K562 (cell line): ENCODE measurements at regions not wholly inside any gene's neighbourhood (a gene's known extent, or its start where the extent isn't known, plus 50 kb on each side); places are given as distances from the start of the nearest gene placed in this dataset.

Source experiments
- DMBX1 ChIP-seq: fragments of 250-450 bp; sonication (Bioruptor Pico); IDR thresholded peaks from 2 replicates; pipeline ENCODE4 v1.8.0; 2022; ENCODE audit warnings: inconsistent platforms, mild to moderate bottlenecking, moderate library complexity, borderline replicate concordance
- FOSL1 ChIP-seq: fragments of 200-800 bp; sonication (Bioruptor generic); conservative IDR thresholded peaks from 2 replicates; pipeline ENCODE4 v1.6.1; 2016; ENCODE audit warnings: missing genetic modification characterization, missing compliant biosample characterization
- FOXJ3 ChIP-seq: sonication (generic); formaldehyde crosslinking; IDR thresholded peaks from 2 replicates; pipeline ENCODE4 v1.4.0; 2020; ENCODE audit warnings: mild to moderate bottlenecking, missing genetic modification reagents
- MAFK ChIP-seq: IDR thresholded peaks from 2 replicates; pipeline ENCODE4 v1.6.1; 2011; ENCODE audit warnings: low read length, improper control_type of control experiment
- MEF2A ChIP-seq: IDR thresholded peaks from 2 replicates; pipeline ENCODE4 v1.6.1; 2011; ENCODE audit warnings: low read depth, mild to moderate bottlenecking, low read length, moderate library complexity; ENCODE audit not compliant: control insufficient read depth
- NCOA4 ChIP-seq: fragments of 450-650 bp; IDR thresholded peaks from 2 replicates; pipeline ENCODE4 v1.6.1; 2018; ENCODE audit warnings: mild to moderate bottlenecking; ENCODE audit not compliant: partially characterized antibody
- NCOA6 ChIP-seq: fragments of 450-650 bp; IDR thresholded peaks from 2 replicates; pipeline ENCODE4 v1.6.1; 2017; ENCODE audit warnings: mild to moderate bottlenecking
- NR2C2 ChIP-seq, 2 experiments: fragments of 200-800 bp in 1 of 2; sonication (Bioruptor generic) in 1 of 2; sonication (generic) in 1 of 2; formaldehyde crosslinking in 1 of 2; IDR thresholded peaks; 2 replicates each; pipeline versions ENCODE4 v1.6.1 to v1.8.0; 2016 to 2022; ENCODE audit warnings: mild to moderate bottlenecking in 1 of 2, missing compliant biosample characterization in 1 of 2, missing genetic modification characterization in 1 of 2, missing genetic modification reagents in 1 of 2
- PTBP1 ChIP-seq: fragments of 200-400 bp; formaldehyde crosslinking; IDR thresholded peaks from 2 replicates; pipeline ENCODE4 v1.6.1; 2017; ENCODE audit warnings: low read depth, low read length
- RFX1 ChIP-seq: fragments of 450-650 bp; IDR thresholded peaks from 2 replicates; pipeline ENCODE4 v1.6.1; 2016; ENCODE audit warnings: mild to moderate bottlenecking, moderate library complexity
- SMAD4 ChIP-seq: fragments of 250-450 bp; sonication (Bioruptor Pico); conservative IDR thresholded peaks from 2 replicates; pipeline ENCODE4 v1.8.0; 2021; ENCODE audit warnings: inconsistent platforms, mild to moderate bottlenecking, moderate library complexity
- TBP ChIP-seq: optimal IDR thresholded peaks from 2 replicates; pipeline ENCODE3; 2011; ENCODE audit warnings: low read depth, low read length, improper control_type of control experiment
- ZNF140 ChIP-seq: fragments of 250-450 bp; sonication (Bioruptor Pico); IDR thresholded peaks from 2 replicates; pipeline ENCODE4 v1.8.0; 2021; ENCODE audit warnings: moderate library complexity, mild to moderate bottlenecking, inconsistent platforms
- ZNF175 ChIP-seq: fragments of 200-800 bp; sonication (Bioruptor generic); IDR thresholded peaks from 2 replicates; pipeline ENCODE4 v1.6.1; 2016; ENCODE audit warnings: low read depth, mild to moderate bottlenecking, missing genetic modification characterization, missing compliant biosample characterization
- ZNF589 ChIP-seq: fragments of 200-800 bp; sonication (Bioruptor generic); IDR thresholded peaks from 2 replicates; pipeline ENCODE4 v1.6.1; 2016; ENCODE audit warnings: low read depth, missing genetic modification characterization, missing compliant biosample characterization
- ZNF592 ChIP-seq: fragments of 450-650 bp; IDR thresholded peaks from 2 replicates; pipeline ENCODE4 v1.6.1; 2017; ENCODE audit warnings: antibody characterized with exemption, mild to moderate bottlenecking
- ZNF639 ChIP-seq, 2 experiments: fragments of 200-800 bp in 1 of 2; sonication (Bioruptor generic) in 1 of 2; sonication (generic) in 1 of 2; formaldehyde crosslinking in 1 of 2; IDR thresholded peaks in 1 of 2; conservative IDR thresholded peaks in 1 of 2; 2 replicates each; pipeline versions ENCODE4 v1.5.0 to v1.6.1; 2016 to 2020; ENCODE audit warnings: missing compliant biosample characterization in 1 of 2, missing genetic modification characterization in 1 of 2, missing genetic modification reagents in 1 of 2
- TF ChIP-seq, protein P1 (sequence below), 2 experiments: fragments of 450-650 bp in 1 of 2; sonication (generic) in 1 of 2; formaldehyde crosslinking in 1 of 2; IDR thresholded peaks in 1 of 2; conservative IDR thresholded peaks in 1 of 2; 2 replicates each; pipeline versions ENCODE4 v1.6.1 to v1.8.1; 2016 to 2023; ENCODE audit warnings: mild to moderate bottlenecking in 2 of 2, moderate library complexity in 2 of 2, inconsistent platforms in 1 of 2, missing genetic modification reagents in 1 of 2

GRCh38 chr7:130904031-130904757, 170.2 kb upstream of the KLF14 start (continued):
- TF ChIP-seq DMBX1 (CRISPR knock-in tag) = peak; percentile 52; the same call in 1 of the 2 replicates
- no peak for TF ChIP-seq PTBP1
- TF ChIP-seq ZNF639 (CRISPR knock-in tag; conservative IDR thresholded peaks at IDR 0.05 in 1 of 2, IDR thresholded peaks at IDR 0.05 in 1 of 2) = peak in 1 of 2 experiments; percentile 74; a peak in 2 of 4 replicates
- TF ChIP-seq ZNF592 = 0 out of 2 replicates have a peak, but pooled peaks have one; percentile 2
- TF ChIP-seq FOXJ3 = peak; percentile 69; the same call in 1 of the 2 replicates
- peak; percentile 9 for TF ChIP-seq TBP
- TF ChIP-seq ZNF589 (CRISPR knock-in tag) = no peak; the same call in 1 of the 2 replicates
- peak; percentile 83 for TF ChIP-seq FOSL1
- TF ChIP-seq ZNF140 (CRISPR knock-in tag) = no peak
- TF ChIP-seq, protein P1, sequence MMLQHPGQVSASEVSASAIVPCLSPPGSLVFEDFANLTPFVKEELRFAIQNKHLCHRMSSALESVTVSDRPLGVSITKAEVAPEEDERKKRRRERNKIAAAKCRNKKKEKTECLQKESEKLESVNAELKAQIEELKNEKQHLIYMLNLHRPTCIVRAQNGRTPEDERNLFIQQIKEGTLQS (IDR thresholded peaks at IDR 0.05) = peak; percentile 55
- TF ChIP-seq, protein P1 (CRISPR knock-in tag; conservative IDR thresholded peaks at IDR 0.05) = no peak
- TF ChIP-seq SMAD4 = 0 out of 2 replicates have a peak, but pooled peaks have one; percentile 21
- peak; percentile 81 for TF ChIP-seq ZNF175 (CRISPR knock-in tag)
- TF ChIP-seq NCOA6 = no peak
- TF ChIP-seq NCOA4 = no peak
- TF ChIP-seq RFX1 = peak; percentile 51
- TF ChIP-seq MAFK = 0 out of 2 replicates have a peak, but pooled peaks have one; percentile 17
- no peak for TF ChIP-seq NR2C2 (CRISPR knock-in tag; IDR thresholded peaks at IDR 0.05)
- 0 out of 2 replicates have a peak, but pooled peaks have one; percentile 10 for TF ChIP-seq NR2C2 (tag; IDR thresholded peaks at IDR 0.05)
- TF ChIP-seq MEF2A = peak; percentile 21; the same call in 1 of the 2 replicates
- TF ChIP-seq, all 486 proteins: peak for 23
